ENCODE measurements at regions not wholly inside any gene's neighbourhood (a gene's known extent, or its start where the extent isn't known, plus 50 kb on each side); places are given as distances from the start of the nearest gene placed in this dataset.

- no peak for DNase-seq
Measured at GRCh38 chr10:29924436-29924835, 134.9 kb downstream of the JCAD start.

GRCh38 chr10:29923416-29923965 is 135.9 kb downstream of the JCAD start:
- DNase-seq = no peak

GRCh38 chr10:29922892-29923291 is 136.5 kb downstream of the JCAD start:
- no peak for DNase-seq

GRCh38 chr10:29922226-29922625 is 137.2 kb downstream of the JCAD start:
- no peak for DNase-seq

GRCh38 chr10:29921071-29921446 is 138.3 kb downstream of the JCAD start:
- no peak for DNase-seq

GRCh38 chr10:29920408-29921070 is 138.8 kb downstream of the JCAD start:
- DNase-seq = no peak

GRCh38 chr10:29918623-29919400 is 140.6 kb downstream of the JCAD start:
- no peak for DNase-seq

GRCh38 chr10:29917311-29917710 is 142.1 kb downstream of the JCAD start:
- DNase-seq = no peak

GRCh38 chr10:29916669-29917068 is 142.7 kb downstream of the JCAD start:
- no peak for DNase-seq

- no peak for DNase-seq
Measured at GRCh38 chr10:29914986-29915785, 144.2 kb downstream of the JCAD start.

- DNase-seq = no peak
Measured at GRCh38 chr10:29908962-29909361, 150.4 kb downstream of the JCAD start.

GRCh38 chr10:29900865-29901264 is 158.5 kb downstream of the JCAD start:
- no peak for DNase-seq

- no peak for DNase-seq
Measured at GRCh38 chr10:29897999-29898716, 161.2 kb downstream of the JCAD start.

GRCh38 chr10:29897430-29897829 is 162.0 kb downstream of the JCAD start:
- DNase-seq = no peak

GRCh38 chr10:29896053-29896452 is 163.3 kb downstream of the JCAD start:
- DNase-seq = no peak

GRCh38 chr10:29895456-29895855 is 163.9 kb downstream of the JCAD start:
- no peak for DNase-seq

- no peak for DNase-seq
Measured at GRCh38 chr10:29888321-29888720, 171.1 kb downstream of the JCAD start.

GRCh38 chr10:29886299-29886698 is 173.1 kb downstream of the JCAD start:
- DNase-seq = no peak

GRCh38 chr10:29883231-29883630 is 176.2 kb downstream of the JCAD start:
- no peak for DNase-seq

GRCh38 chr10:29882766-29883165 is 176.6 kb downstream of the JCAD start:
- no peak for DNase-seq

- DNase-seq = no peak
Measured at GRCh38 chr10:29881811-29882210, 177.6 kb downstream of the JCAD start.

GRCh38 chr10:29881336-29881771 is 178.0 kb downstream of the JCAD start:
- DNase-seq = no peak

- no peak for DNase-seq
Measured at GRCh38 chr10:29880856-29881255, 178.5 kb downstream of the JCAD start.

All from suppressor macrophage treated with lipopolysaccharide for 4 hours (primary cell).